Neuron (in vitro differentiated cells): ENCODE measurements at regions not wholly inside any gene's neighbourhood (a gene's known extent, or its start where the extent isn't known, plus 50 kb on each side); places are given as distances from the start of the nearest gene placed in this dataset.
A peak's percentile ranks its signal among the peaks of the same experiment; 100 is the strongest.

Experiments used
- H2AFZ ChIP-seq: one replicate; pipeline ENCODE4 v1.6.1; 2013; ENCODE audit warnings: low read depth, mild to moderate bottlenecking, inconsistent platforms, low read length, moderate library complexity
- H3K27me3 ChIP-seq: one replicate; pipeline ENCODE4 v1.6.1; 2013; ENCODE audit warnings: low read length; ENCODE audit not compliant: insufficient read depth
- H3K36me3 ChIP-seq: one replicate; pipeline ENCODE4 v1.6.1; 2013; ENCODE audit warnings: low read length; ENCODE audit not compliant: insufficient read depth
- H3K4me1 ChIP-seq: one replicate; pipeline ENCODE4 v1.6.1; 2013; ENCODE audit warnings: low read length; ENCODE audit not compliant: insufficient read depth
- H3K4me3 ChIP-seq: 2 replicates; pipeline ENCODE4 v1.5.1; 2013; ENCODE audit warnings: mild to moderate bottlenecking, low read length, moderate library complexity
- H3K9me3 ChIP-seq: one replicate; pipeline ENCODE4 v1.6.1; 2013; ENCODE audit warnings: low read length

DNA sequence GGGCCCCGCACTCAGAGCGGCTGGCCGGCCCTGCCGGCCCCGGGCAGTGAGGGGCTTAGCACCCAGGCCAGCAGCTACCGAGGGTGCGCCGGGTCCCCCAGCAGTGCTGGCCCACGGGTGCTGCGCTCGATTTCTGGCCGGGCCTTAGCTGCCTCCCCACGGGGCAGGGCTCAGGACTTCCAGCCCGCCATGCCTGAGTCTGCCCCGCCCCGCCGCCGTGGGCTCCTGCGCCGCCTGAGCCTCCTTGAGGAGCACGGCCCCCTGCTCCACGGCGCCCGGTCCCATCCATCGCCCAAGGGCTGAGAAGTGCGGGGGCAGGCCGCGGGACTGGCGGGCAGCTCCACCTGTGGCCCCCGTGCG lies 67.9 kb upstream of the AMZ2 start:
- H3K27me3 ChIP-seq, result no peaks in the 10 kb centered on the region
- H3K4me3 ChIP-seq, result no peak overlapping the region
- no peaks in the 10 kb centered on the region for H3K36me3 ChIP-seq
- H2AFZ ChIP-seq, result no peak overlapping the region
- no peaks in the 10 kb centered on the region for H3K9me3 ChIP-seq
- peaks cover 4% of the 10 kb centered on the region for H3K4me1 ChIP-seq

DNA sequence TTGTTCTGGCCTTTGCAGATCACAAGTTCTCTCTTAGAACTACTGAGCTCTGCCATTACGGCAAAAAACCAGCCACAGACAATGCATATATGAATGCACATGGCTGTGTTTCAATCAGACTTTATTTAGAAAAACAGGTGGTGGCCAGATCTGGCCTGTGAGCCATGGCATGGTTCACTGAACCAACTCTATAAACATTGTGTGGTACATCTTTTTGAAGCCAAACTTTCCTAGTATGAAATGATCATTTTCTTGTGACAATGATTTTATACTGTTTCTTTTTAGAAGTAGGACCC lies 65.9 kb upstream of the AMZ2 start:
- Histone ChIP-seq H2AFZ (no peak overlapping the region), H3K27me3 (no peaks in the 10 kb centered on the region), H3K4me1 (peaks cover 4% of the 10 kb centered on the region), H3K4me3 (no peak overlapping the region), H3K36me3 (no peaks in the 10 kb centered on the region), H3K9me3 (no peaks in the 10 kb centered on the region)

DNA sequence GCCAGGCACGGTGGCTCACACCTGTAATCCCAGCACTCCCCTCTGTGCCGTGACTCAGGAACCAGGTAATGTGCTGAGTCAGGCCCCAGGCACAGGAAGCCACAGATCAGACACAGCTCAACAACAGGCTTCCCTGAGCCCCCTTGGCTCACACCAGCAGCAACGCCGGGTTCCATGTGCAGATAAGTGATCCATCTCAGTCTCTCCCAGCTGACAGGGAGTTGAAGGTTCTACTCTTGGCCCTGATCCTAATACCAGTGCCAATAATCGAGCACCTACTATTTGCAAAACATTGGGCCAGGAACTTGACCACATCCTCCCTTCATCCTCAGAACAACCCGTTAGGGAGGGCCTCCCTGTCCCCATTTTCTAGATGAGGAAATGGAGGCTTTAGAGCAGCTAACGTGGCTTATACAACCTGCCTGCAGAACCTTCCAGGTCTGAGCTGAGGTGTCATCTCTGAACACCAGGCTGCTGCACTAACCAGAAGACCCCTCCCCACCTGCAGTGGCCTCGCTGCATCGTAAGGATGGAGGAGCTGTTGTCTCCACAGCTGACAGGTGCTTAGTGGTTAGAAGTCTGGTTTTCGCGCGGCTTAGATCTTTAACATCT lies 64.8 kb upstream of the AMZ2 start:
- no peaks in the 10 kb centered on the region for H3K9me3 ChIP-seq
- H3K27me3 ChIP-seq, result no peaks in the 10 kb centered on the region
- H3K36me3 ChIP-seq, result no peaks in the 10 kb centered on the region
- H2AFZ ChIP-seq, result no peak overlapping the region
- H3K4me3 ChIP-seq, result no peak overlapping the region
- H3K4me1 ChIP-seq, result peaks cover 4% of the 10 kb centered on the region

DNA sequence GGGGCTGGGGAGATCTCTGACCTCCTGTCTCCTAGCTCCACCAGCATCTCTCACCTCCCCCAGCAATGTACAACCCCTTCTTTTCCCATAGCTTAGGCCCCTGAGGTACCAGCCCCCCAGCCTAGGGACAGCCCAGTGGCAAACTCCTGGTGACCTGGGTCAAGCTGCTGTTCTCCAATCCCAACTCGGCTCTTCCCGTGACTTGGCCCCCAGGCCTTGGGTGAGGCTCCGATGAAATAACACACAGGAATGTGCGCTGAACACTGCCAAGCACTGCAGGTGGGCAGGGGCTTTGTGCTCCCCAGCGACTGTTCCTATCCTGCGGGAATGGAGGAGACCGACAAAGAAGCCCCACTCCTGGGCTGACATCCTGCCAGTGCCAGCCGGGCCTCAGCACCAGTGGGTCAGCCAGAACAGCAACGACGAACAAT lies 63.7 kb upstream of the AMZ2 start:
- H2AFZ ChIP-seq, result no peak overlapping the region
- peaks cover 4% of the 10 kb centered on the region for H3K4me1 ChIP-seq
- no peaks in the 10 kb centered on the region for H3K9me3 ChIP-seq

DNA sequence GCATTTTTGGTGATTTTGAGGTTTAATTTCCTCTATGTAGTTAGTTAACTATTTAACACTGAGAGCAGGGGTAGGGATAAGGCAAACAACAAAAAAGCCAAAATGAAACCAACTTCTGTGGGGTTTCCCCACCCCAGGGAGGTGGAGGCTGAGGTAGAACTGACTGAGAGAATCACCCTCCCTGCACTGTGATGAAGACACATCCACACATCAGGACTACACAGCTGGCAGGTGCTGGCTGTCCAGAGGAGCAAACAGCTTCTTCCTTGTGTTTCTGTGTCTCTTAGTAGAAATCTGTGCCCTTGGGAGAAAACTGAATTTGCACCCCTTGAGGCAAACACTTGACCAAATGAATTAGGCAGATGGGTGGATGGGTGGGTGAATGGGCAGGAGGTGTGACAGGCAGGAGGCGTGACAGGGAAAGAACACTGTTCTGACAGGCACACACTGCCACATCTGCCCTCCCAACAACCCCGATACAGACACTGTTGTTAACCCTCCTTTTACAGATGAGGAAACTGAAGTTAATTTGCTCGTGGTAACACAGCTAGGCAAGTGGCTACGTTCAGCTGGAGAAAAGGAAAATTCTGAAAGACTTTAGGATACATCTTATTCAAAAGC lies 62.9 kb upstream of the AMZ2 start:
- H3K4me3 ChIP-seq, result no peak overlapping the region
- peaks cover 3% of the 10 kb centered on the region for H3K27me3 ChIP-seq
- H3K36me3 ChIP-seq, result no peaks in the 10 kb centered on the region
- no peaks in the 10 kb centered on the region for H3K9me3 ChIP-seq
- peaks cover 4% of the 10 kb centered on the region for H3K4me1 ChIP-seq
- H2AFZ ChIP-seq, result no peak overlapping the region

More for the DNA sequence above, 63.7 kb upstream of the AMZ2 start:
- Histone ChIP-seq H3K4me3 (no peak overlapping the region), H3K27me3 (no peaks in the 10 kb centered on the region), H3K36me3 (no peaks in the 10 kb centered on the region)

DNA sequence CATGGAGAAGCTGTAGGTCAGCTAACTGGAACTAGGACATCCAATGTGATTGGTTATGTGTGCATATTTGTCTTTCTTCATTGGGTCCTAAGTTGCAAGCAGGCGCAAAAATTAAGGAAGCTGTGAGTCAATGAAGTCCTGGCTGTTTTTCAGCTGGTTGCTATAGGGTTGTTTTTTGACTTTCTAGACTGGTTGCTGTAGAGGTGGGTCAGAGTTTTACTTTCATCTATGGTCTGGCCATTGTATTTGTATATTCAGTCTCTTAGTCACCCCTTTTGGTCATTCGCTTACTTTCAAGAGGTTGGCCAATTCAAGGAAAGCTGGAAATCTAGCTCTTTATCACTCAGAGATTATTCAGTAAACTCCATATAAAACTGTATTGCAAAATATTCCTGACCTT lies 62.0 kb upstream of the AMZ2 start:
- Histone ChIP-seq H3K4me3 (no peak overlapping the region), H3K36me3 (no peaks in the 10 kb centered on the region), H2AFZ (no peak overlapping the region), H3K27me3 (peaks cover 3% of the 10 kb centered on the region), H3K9me3 (peaks cover 2% of the 10 kb centered on the region), H3K4me1 (peaks cover 4% of the 10 kb centered on the region)

DNA sequence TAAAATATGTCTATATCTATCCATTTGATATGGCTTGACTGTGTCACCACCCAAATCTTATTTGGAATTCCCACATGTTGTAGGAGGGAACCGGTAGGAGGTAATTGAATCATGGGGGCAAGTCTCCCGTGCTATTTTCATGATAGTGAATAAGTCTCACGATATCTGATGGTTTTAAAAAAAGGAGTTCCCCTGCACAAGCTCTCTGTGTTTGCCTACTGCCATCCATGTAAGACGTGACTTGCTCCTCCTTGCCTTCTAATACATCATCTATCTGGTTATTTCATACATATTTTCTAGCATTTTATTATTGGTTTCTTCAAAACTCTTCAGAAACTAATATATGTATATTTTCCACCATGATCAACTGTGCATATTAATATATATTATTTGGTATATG lies 57.3 kb upstream of the AMZ2 start:
- peaks cover 2% of the 10 kb centered on the region for H3K9me3 ChIP-seq
- no peak overlapping the region for H2AFZ ChIP-seq
- H3K4me1 ChIP-seq, result no peaks in the 10 kb centered on the region
- peaks cover 25% of the 10 kb centered on the region for H3K27me3 ChIP-seq
- no peak overlapping the region for H3K4me3 ChIP-seq
- no peaks in the 10 kb centered on the region for H3K36me3 ChIP-seq

DNA sequence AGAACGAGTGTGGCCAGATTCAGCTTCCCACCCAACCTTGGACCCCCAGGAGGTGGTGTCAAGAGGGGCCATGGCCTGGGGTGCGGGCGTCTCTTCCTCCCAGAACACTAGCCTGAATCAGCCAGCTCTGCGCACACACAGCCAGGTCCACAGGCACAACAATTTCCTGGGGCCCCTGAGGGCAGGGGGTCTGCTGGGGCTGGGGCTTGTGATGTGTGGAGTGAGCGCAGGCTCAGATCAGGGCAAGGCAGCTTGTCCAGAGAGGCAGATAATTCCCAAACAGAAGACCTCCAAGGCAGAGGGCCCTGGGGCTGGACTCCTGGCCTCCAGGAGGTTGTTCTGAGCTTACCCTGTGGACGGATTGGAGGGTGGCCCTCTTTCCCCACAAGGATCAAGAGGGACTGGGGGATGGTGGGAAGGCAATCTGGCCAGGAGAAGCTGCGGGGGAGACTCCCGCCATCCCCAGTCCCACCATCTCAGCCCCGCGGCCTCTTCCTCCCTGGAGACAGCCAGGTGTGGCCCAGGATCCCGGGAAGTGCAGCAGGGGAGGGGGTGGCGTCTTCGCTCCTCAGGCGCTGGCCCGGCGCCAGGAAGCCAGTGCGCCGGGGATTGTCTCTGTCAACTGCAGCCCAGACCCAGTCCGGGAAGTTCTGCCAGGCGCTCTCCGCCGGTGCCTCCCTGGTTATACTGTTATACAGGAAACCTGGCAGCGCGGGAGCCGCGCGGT lies 52.0 kb upstream of the AMZ2 start:
- Histone ChIP-seq H2AFZ (no peak overlapping the region), H3K4me1 (peaks cover 25% of the 10 kb centered on the region), H3K9me3 (no peaks in the 10 kb centered on the region), H3K27me3 (peaks cover 72% of the 10 kb centered on the region), H3K36me3 (no peaks in the 10 kb centered on the region), H3K4me3 (peak overlapping the region; percentile 18)

DNA sequence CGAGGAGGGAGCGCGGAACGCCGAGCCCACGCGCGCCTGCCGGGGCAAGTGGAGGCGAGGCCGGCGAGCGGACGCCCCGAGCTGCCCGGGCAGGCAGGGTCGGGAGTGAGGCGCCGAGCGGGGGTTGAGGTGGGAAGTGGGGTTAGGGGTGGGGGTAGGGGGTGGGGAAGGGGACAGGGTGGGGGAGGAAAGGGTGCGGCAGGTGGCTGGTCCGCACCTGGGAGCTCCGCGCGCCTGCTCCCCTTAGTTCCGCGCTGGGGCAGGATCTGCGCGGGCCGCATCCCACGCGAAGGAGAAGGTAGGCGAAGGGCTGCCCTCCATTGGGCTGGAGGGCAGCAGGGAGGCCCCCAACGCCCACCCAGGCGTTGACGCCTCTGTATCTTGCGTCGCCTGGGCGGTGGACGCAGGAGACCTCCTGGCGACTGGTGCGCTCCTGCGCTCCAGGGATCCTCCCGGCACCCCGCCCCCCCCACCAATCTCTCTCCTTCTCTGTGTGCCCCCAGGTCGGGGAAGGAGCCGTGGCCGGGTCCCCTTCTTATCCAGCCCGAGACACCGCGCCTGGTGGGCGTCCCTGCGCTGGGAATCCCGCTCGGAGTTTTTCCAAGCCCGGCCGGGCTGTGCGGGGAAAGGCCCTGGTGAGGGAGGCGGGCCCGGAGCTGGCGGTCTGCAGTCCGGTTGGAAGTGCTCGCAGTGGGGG lies 51.3 kb upstream of the AMZ2 start:
- no peak overlapping the region for H2AFZ ChIP-seq
- H3K27me3 ChIP-seq, result peaks cover 78% of the 10 kb centered on the region
- H3K4me3 ChIP-seq, result peak overlapping the region; percentile 18
- no peaks in the 10 kb centered on the region for H3K36me3 ChIP-seq
- no peaks in the 10 kb centered on the region for H3K9me3 ChIP-seq
- peaks cover 25% of the 10 kb centered on the region for H3K4me1 ChIP-seq

DNA sequence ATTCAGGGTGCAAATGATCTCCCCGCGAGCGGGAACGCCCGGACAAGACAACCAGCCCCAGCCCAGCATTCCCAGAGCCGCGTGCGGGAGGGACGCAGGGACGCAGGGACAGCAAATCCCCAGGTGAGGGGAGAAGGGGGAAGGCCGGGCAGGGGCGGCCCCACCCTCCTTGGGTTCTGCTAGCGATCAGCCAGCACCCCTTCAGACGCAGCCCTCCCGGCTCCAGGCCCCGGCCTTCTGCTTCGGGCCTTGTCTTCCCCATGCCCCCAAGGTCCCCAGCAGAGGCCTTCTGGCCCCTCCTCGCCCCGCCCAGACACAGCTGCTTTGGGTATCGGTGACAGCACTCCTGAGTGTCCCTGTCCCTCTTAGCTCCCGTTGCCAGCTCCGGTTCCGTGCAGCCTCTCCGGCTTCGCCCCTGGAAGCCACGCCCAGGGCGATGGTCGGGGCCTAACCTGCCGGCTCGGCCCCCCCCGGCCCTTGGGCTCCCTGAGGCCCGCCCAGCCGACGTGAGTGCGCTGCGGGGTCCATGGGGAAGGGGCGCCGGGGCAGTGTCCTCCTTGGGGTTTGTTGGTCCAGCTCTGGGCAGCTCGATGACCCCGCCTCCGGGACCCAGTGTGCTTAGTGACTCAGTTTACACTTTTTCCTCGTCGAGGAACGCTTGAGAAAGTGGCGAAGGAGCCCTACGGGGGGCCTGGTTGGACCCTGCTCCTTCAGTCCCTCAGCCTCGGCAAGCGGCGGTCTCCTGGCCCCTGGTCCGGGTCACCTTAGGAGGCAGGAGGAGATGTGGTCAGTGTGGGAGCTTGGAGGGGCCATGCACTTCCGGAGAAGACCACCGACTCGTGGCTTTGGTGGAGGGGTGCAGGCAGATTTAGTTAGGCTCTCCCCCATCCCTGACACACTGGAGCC lies 50.5 kb upstream of the AMZ2 start:
- no peaks in the 10 kb centered on the region for H3K9me3 ChIP-seq
- no peak overlapping the region for H3K4me3 ChIP-seq
- no peaks in the 10 kb centered on the region for H3K36me3 ChIP-seq
- peaks cover 82% of the 10 kb centered on the region for H3K27me3 ChIP-seq
- H3K4me1 ChIP-seq, result peaks cover 25% of the 10 kb centered on the region
- H2AFZ ChIP-seq, result no peak overlapping the region

DNA sequence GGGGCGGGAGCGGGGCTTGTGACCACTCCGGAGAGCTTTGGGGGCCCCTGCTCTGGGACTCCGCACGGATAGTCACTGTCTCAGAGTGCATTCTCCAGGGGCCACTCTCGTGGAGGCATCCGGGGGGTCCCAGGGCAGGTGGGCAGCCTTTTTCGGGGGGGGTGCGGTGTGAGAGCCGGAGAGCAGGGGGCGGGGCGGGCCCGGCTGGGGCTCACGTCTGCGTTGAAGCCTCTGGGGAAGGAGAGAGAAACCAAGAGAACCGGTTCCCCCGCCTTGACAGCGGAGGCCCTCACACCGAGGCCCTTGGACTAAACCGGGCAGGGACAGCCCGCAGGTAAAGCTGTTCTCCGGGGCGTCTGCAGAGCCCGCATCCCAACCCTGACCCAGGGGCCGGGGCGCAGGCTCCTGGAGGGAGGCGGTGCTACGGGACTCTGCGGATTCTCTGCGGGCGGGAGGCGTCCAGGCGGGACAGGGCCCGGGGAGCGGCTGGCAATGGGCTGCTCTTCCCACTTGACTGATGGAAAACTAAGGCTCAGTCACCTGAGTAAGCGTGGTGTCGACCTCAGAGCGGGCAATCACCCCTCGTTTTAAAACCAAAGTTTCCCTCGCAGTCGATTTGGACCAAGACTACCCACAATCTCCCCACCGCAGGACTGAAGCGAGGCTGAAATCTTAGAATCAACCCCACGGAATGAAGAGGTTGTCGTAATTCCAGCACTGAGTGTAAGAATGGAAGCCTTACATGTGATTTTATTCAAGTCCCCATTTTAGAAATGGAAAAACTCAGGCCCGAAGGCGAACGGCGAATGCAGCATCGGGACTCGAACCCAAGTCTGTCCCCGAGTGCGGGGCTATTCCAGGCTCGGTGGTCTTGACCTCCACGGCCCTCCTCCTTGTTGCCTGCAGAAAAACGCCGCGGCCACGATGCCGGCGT lies 49.6 kb upstream of the AMZ2 start:
- Histone ChIP-seq H2AFZ (no peak overlapping the region), H3K36me3 (no peaks in the 10 kb centered on the region), H3K4me3 (no peak overlapping the region), H3K9me3 (no peaks in the 10 kb centered on the region), H3K4me1 (peaks cover 25% of the 10 kb centered on the region), H3K27me3 (peaks cover 85% of the 10 kb centered on the region)
